HUES6 (cell line): ENCODE measurements at regions not wholly inside any gene's neighbourhood (a gene's known extent, or its start where the extent isn't known, plus 50 kb on each side); places are given as distances from the start of the nearest gene placed in this dataset.
"Not testable (repeated sequence)": the region's sequence is repeated elsewhere in the genome, so short reads cannot be mapped to it uniquely, and the experiment has no call there.

Experiments
- H3K27ac ChIP-seq: 2 replicates; pipeline ENCODE4 v1.7.0; 2013; ENCODE audit warnings: low read depth, mild to moderate bottlenecking, low read length, inconsistent platforms
- H3K27me3 ChIP-seq: 2 replicates; pipeline ENCODE4 v1.6.1; 2013; ENCODE audit warnings: low read length; ENCODE audit not compliant: control insufficient read depth, insufficient read depth
- H3K36me3 ChIP-seq: 2 replicates; pipeline ENCODE4 v1.6.1; 2013; ENCODE audit warnings: low read length; ENCODE audit not compliant: control insufficient read depth, insufficient read depth
- H3K4me1 ChIP-seq: 2 replicates; pipeline ENCODE4 v1.6.1; 2013; ENCODE audit warnings: low read length; ENCODE audit not compliant: control insufficient read depth, insufficient read depth
- H3K4me3 ChIP-seq: 2 replicates; pipeline ENCODE4 v1.5.1; 2013; ENCODE audit warnings: low read depth, low read length
- H3K9ac ChIP-seq: one replicate; pipeline ENCODE4 v1.6.1; 2013; ENCODE audit warnings: mild to moderate bottlenecking, low read length
- H3K9me3 ChIP-seq: 2 replicates; pipeline ENCODE4 v1.6.1; 2013; ENCODE audit warnings: low read depth, low read length; ENCODE audit not compliant: control insufficient read depth, insufficient read depth

DNA sequence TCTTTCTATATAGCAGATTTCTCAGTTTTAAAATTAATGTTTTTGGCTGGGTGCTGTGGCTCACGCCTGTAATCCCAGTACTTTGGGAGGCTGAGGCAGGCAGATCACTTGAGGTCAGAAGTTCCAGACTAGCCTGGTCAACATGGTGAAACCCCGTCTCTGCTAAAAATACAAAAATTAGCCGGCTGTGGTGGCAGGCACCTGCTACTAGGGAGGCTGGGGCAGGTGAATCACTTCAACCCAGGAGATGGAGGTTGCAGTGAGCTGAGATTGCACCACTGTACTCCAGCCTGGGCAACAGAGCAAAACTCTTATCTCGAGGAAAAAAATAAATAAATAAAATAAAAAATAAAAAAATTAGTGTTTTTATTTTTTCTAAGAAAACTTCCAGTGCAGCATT lies 127.5 kb upstream of the CACNA2D1 start:
- H3K9ac ChIP-seq, H3K27me3 ChIP-seq, H3K27ac ChIP-seq, H3K36me3 ChIP-seq, H3K9me3 ChIP-seq, H3K4me3 ChIP-seq, H3K4me1 ChIP-seq: not testable (repeated sequence)

- H3K4me1 ChIP-seq: no peaks in the 10 kb centered on the region
- H3K27me3 ChIP-seq: no peaks in the 10 kb centered on the region
- H3K27ac ChIP-seq: no peak overlapping the region
- no peaks in the 10 kb centered on the region for H3K9me3 ChIP-seq
- H3K36me3 ChIP-seq: no peaks in the 10 kb centered on the region
- H3K9ac ChIP-seq: no peak overlapping the region
- no peak overlapping the region for H3K4me3 ChIP-seq
Observed at GRCh38 chr7:82567841-82568240, 124.3 kb upstream of the CACNA2D1 start.

GRCh38 chr7:82567356-82567755 lies 123.8 kb upstream of the CACNA2D1 start:
- Histone ChIP-seq H3K27me3 (no peaks in the 10 kb centered on the region), H3K36me3 (no peaks in the 10 kb centered on the region), H3K4me3 (no peak overlapping the region), H3K4me1 (no peaks in the 10 kb centered on the region), H3K27ac (no peak overlapping the region), H3K9ac (no peak overlapping the region), H3K9me3 (no peaks in the 10 kb centered on the region)

DNA sequence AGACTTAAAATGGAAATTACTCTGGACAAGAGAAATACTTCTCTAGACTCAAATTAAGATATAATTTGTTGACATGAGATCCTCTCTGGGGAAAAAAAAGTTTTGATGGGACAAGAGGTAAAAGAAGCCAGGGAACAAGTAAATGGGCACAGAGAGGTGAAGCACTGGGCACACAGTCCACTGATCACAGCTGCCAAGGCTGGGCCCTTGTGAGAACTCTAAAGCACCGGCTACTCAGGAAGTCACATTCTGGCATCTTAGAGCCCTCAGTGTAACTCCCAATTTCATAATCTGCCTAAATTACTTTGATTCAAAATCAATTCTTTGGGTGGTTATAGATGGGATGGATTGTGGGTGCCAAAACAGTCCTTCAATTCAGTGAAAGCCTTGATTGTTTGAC lies 123.2 kb upstream of the CACNA2D1 start:
- Histone ChIP-seq H3K9ac (no peak overlapping the region), H3K4me3 (no peak overlapping the region)

DNA sequence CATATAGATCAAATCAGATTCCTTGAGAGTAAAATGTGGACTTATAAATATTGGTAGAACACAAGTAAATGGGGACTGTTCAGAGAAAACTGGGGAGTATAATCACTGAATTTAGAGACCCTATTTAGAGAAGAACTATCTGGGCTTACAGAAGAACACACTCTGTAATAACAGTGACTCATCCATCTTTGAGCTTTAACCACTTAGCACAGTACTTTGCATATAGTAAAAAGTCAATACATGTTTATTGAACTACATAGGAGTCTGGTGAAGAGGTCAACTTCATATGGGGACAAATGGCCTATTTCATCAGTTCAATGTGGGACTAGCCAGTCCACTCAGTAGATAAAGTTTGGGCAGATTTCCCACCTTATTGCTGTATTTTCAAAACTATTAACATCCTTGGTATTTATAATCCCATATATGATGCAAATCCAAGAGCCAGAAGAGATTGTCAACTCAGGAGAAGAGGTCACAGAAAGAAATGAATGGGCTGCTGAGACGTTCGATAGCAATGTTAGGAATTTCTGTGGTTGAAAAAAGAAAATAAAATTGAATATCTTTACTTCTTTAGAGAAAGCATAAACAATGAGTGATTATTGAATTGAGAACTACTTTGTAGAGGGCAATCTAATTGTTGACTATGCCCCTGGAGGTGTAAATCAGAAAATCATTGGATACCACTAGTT lies 119.3 kb upstream of the CACNA2D1 start:
- Histone ChIP-seq H3K4me1 (peaks cover 3% of the 10 kb centered on the region), H3K9me3 (no peaks in the 10 kb centered on the region), H3K27ac (no peak overlapping the region), H3K9ac (no peak overlapping the region), H3K27me3 (no peaks in the 10 kb centered on the region), H3K36me3 (no peaks in the 10 kb centered on the region), H3K4me3 (no peak overlapping the region)

More for the DNA sequence above, 123.2 kb upstream of the CACNA2D1 start:
- H3K36me3 ChIP-seq: no peaks in the 10 kb centered on the region
- no peaks in the 10 kb centered on the region for H3K4me1 ChIP-seq
- no peak overlapping the region for H3K27ac ChIP-seq
- H3K9me3 ChIP-seq: no peaks in the 10 kb centered on the region
- H3K27me3 ChIP-seq: no peaks in the 10 kb centered on the region

- peaks cover 5% of the 10 kb centered on the region; the same call in 1 of the 2 replicates for H3K9me3 ChIP-seq
- no peaks in the 10 kb centered on the region for H3K36me3 ChIP-seq
- H3K4me3 ChIP-seq: no peak overlapping the region
- H3K27ac ChIP-seq: no peak overlapping the region
- no peaks in the 10 kb centered on the region for H3K27me3 ChIP-seq
- H3K4me1 ChIP-seq: peaks cover 3% of the 10 kb centered on the region
- no peak overlapping the region for H3K9ac ChIP-seq
Observed at GRCh38 chr7:82559193-82559805, 115.7 kb upstream of the CACNA2D1 start.

DNA sequence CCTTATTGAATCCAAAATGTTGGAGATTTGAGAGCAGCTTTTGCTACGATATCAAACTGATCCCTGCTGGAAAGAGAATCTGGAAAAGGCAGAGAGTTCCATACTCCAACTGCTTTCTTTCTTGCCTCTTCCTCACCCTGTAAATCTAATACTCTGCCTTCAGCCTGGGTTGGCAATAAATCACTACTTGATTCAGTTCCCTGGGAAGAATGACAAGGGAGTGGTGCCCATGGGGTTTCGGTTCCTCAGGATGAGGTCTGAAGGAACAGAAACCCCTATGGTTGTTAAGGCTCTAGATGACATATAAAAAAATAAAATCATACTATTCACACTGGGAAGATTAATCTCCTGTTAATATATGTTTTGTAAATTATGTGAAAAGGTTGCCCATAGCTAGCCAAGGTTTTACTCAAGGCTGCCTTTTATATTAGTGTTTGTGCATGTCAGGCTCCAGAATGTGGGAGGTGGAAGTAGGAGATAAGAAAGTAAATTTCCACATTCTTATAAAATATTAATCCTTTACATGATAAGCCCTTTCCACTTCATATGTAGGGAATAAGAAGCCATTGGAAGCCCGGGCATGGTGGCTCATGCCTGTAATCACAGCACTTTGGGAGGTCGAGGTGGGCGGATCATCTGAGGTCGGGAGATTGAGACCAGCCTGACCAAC lies 106.2 kb upstream of the CACNA2D1 start:
- no peaks in the 10 kb centered on the region for H3K4me1 ChIP-seq
- H3K9me3 ChIP-seq: peaks cover 4% of the 10 kb centered on the region; the same call in 1 of the 2 replicates
- H3K27me3 ChIP-seq: no peaks in the 10 kb centered on the region
- no peak overlapping the region for H3K4me3 ChIP-seq
- H3K9ac ChIP-seq: no peak overlapping the region
- no peak overlapping the region for H3K27ac ChIP-seq
- H3K36me3 ChIP-seq: no peaks in the 10 kb centered on the region

- H3K9me3 ChIP-seq: no peaks in the 10 kb centered on the region
- no peaks in the 10 kb centered on the region for H3K27me3 ChIP-seq
- no peak overlapping the region for H3K4me3 ChIP-seq
- no peaks in the 10 kb centered on the region for H3K36me3 ChIP-seq
- H3K9ac ChIP-seq: no peak overlapping the region
- no peak overlapping the region for H3K27ac ChIP-seq
- no peaks in the 10 kb centered on the region for H3K4me1 ChIP-seq
Observed at GRCh38 chr7:82548141-82548688, 104.6 kb upstream of the CACNA2D1 start.

- H3K27me3 ChIP-seq: no peaks in the 10 kb centered on the region
- no peak overlapping the region for H3K9ac ChIP-seq
- H3K27ac ChIP-seq: no peak overlapping the region
- H3K9me3 ChIP-seq: no peaks in the 10 kb centered on the region
- H3K4me3 ChIP-seq: no peak overlapping the region
- no peaks in the 10 kb centered on the region for H3K36me3 ChIP-seq
- no peaks in the 10 kb centered on the region for H3K4me1 ChIP-seq
Observed at GRCh38 chr7:82542665-82543064, 99.1 kb upstream of the CACNA2D1 start.

DNA sequence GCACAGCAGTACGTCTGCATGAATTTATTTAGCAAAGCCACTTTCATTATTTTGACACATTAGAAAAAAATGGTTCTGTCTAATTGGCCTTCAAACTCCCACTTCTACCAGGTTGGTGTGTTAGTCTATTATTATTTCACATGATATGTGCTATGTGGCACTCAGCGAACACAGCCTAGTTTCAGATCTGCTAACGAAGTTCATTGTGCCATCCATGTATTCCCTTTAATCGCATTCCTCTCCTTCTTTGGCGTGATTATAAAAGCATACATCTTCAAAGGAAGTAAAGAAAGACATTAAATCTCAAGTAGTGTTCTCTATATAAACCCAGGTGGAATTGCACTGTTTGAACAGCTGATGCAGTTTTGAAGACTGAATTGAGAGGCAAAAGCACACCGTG lies 96.4 kb upstream of the CACNA2D1 start:
- H3K27ac ChIP-seq: no peak overlapping the region
- no peaks in the 10 kb centered on the region for H3K36me3 ChIP-seq
- no peaks in the 10 kb centered on the region for H3K27me3 ChIP-seq
- H3K9ac ChIP-seq: no peak overlapping the region
- H3K9me3 ChIP-seq: no peaks in the 10 kb centered on the region
- H3K4me1 ChIP-seq: no peaks in the 10 kb centered on the region
- H3K4me3 ChIP-seq: no peak overlapping the region

DNA sequence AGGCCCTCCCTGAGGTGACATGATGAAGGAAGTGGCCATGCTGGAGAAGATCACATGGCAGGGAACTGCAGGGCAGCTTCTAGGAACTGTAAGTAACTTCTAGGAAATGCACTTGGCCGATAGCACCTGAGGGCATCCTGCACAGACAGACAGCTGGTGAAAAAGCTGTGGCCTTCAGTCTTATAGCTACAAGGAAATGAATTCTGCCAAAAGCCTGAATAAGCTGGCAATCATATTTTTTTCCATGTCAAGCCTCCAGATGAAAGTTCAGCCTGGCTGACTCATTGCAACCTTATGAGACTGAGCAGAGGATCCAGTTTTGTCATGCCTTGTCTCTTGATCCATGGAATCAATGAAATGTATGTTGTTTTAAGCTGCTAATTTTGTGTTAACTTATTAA lies 91.1 kb upstream of the CACNA2D1 start:
- H3K27ac ChIP-seq: no peak overlapping the region
- peaks cover 6% of the 10 kb centered on the region; the same call in 1 of the 2 replicates for H3K4me1 ChIP-seq
- H3K9me3 ChIP-seq: no peaks in the 10 kb centered on the region
- no peaks in the 10 kb centered on the region for H3K27me3 ChIP-seq
- no peak overlapping the region for H3K4me3 ChIP-seq
- no peak overlapping the region for H3K9ac ChIP-seq
- H3K36me3 ChIP-seq: no peaks in the 10 kb centered on the region
